Nephron (organoid): ENCODE measurements at regions not wholly inside any gene's neighbourhood (a gene's known extent, or its start where the extent isn't known, plus 50 kb on each side); places are given as distances from the start of the nearest gene placed in this dataset.
"Not testable (repeated sequence)": the region's sequence is repeated elsewhere in the genome, so short reads cannot be mapped to it uniquely, and the experiment has no call there.

Experiments used
- H3K27ac Mint-ChIP-seq, 3 experiments: 2 replicates each; pipeline ENCODE4 v1.8.0; 2020; ENCODE audit warnings: mixed read lengths in 3 of 3, mild to moderate bottlenecking in 2 of 3, moderate library complexity in 1 of 3
- H3K27me3 Mint-ChIP-seq: 2 replicates; pipeline ENCODE4 v1.8.0; 2021; ENCODE audit warnings: low read depth, mild to moderate bottlenecking, moderate library complexity, mixed read lengths
- H3K36me3 Mint-ChIP-seq: 2 replicates; pipeline ENCODE4 v1.8.0; 2020; ENCODE audit warnings: low read depth, mixed read lengths
- H3K4me1 Mint-ChIP-seq: 2 replicates; pipeline ENCODE4 v1.8.0; 2020; ENCODE audit warnings: mixed read lengths
- H3K4me3 Mint-ChIP-seq, 3 experiments: 2 replicates each; pipeline ENCODE4 v1.8.0; 2020; ENCODE audit warnings: mild to moderate bottlenecking in 3 of 3, mixed read lengths in 3 of 3, moderate library complexity in 2 of 3
- H3K9me3 Mint-ChIP-seq: 2 replicates; pipeline ENCODE4 v1.8.0; 2020; ENCODE audit warnings: mixed read lengths
- CTCF ChIP-seq, 3 experiments: fragments of 200-600 bp; sonication (generic); IDR thresholded peaks; one replicate each; pipeline ENCODE4 v1.5.0; 2021; ENCODE audit warnings: antibody characterized with exemption in 3 of 3; ENCODE audit not compliant: unreplicated experiment in 3 of 3

GRCh38 chr15:81835731-81836130 is 210.1 kb downstream of the MEX3B start:
- peaks cover 11% of the 10 kb centered on the region for H3K9me3 Mint-ChIP-seq
- no peak for TF ChIP-seq CTCF (IDR thresholded peaks at IDR 0.05; ENCODE audit: unreplicated experiment in 3 of 3)
- no peaks in the 10 kb centered on the region for H3K27me3 Mint-ChIP-seq
- H3K4me3 Mint-ChIP-seq: no peak overlapping the region
- H3K4me1 Mint-ChIP-seq: peaks cover 6% of the 10 kb centered on the region
- no peak overlapping the region for H3K27ac Mint-ChIP-seq
- H3K36me3 Mint-ChIP-seq: no peaks in the 10 kb centered on the region

GRCh38 chr15:81830520-81830919 is 215.3 kb downstream of the MEX3B start:
- H3K27me3 Mint-ChIP-seq: no peaks in the 10 kb centered on the region
- H3K36me3 Mint-ChIP-seq: no peaks in the 10 kb centered on the region
- H3K4me1 Mint-ChIP-seq: no peaks in the 10 kb centered on the region
- H3K4me3 Mint-ChIP-seq: no peak overlapping the region
- H3K27ac Mint-ChIP-seq: no peak overlapping the region
- TF ChIP-seq CTCF (IDR thresholded peaks at IDR 0.05; ENCODE audit: unreplicated experiment in 3 of 3): no peak
- peaks cover 17% of the 10 kb centered on the region for H3K9me3 Mint-ChIP-seq

GRCh38 chr15:81829918-81830317 is 215.9 kb downstream of the MEX3B start:
- peaks cover 18% of the 10 kb centered on the region for H3K9me3 Mint-ChIP-seq
- H3K27ac Mint-ChIP-seq: no peak overlapping the region
- TF ChIP-seq CTCF (IDR thresholded peaks at IDR 0.05; ENCODE audit: unreplicated experiment in 3 of 3): no peak
- H3K4me1 Mint-ChIP-seq: no peaks in the 10 kb centered on the region
- no peaks in the 10 kb centered on the region for H3K27me3 Mint-ChIP-seq
- no peak overlapping the region for H3K4me3 Mint-ChIP-seq
- no peaks in the 10 kb centered on the region for H3K36me3 Mint-ChIP-seq

- no peak for TF ChIP-seq CTCF (IDR thresholded peaks at IDR 0.05; ENCODE audit: unreplicated experiment in 3 of 3)
- peaks cover 21% of the 10 kb centered on the region for H3K9me3 Mint-ChIP-seq
- peaks cover under 1% of the 10 kb centered on the region for H3K36me3 Mint-ChIP-seq
- no peaks in the 10 kb centered on the region for H3K4me1 Mint-ChIP-seq
- H3K27me3 Mint-ChIP-seq: no peaks in the 10 kb centered on the region
- no peak overlapping the region for H3K27ac Mint-ChIP-seq
- no peak overlapping the region for H3K4me3 Mint-ChIP-seq
These were observed 217.7 kb downstream of the MEX3B start for GRCh38 chr15:81828135-81828534.

- no peak for TF ChIP-seq CTCF (IDR thresholded peaks at IDR 0.05; ENCODE audit: unreplicated experiment in 3 of 3)
- Mint-ChIP-seq H3K27me3 (no peaks in the 10 kb centered on the region), H3K36me3 (peaks cover 4% of the 10 kb centered on the region), H3K4me3 (no peak overlapping the region), H3K27ac (no peak overlapping the region), H3K9me3 (peaks cover 20% of the 10 kb centered on the region), H3K4me1 (peaks cover 4% of the 10 kb centered on the region)
These were observed 220.7 kb downstream of the MEX3B start for GRCh38 chr15:81825136-81825535.

- H3K4me3 Mint-ChIP-seq, H3K27ac Mint-ChIP-seq, H3K36me3 Mint-ChIP-seq, H3K4me1 Mint-ChIP-seq, H3K27me3 Mint-ChIP-seq: not testable (repeated sequence)
- H3K9me3 Mint-ChIP-seq: peaks cover 14% of the 10 kb centered on the region
These were observed 223.2 kb downstream of the MEX3B start for GRCh38 chr15:81822587-81822986.
